Stimulated activated CD4-positive, alpha-beta T cell treated with anti-CD3 and anti-CD28 coated beads, Interleukin-4, amount 100 ng/mL, for 48 hours (primary cell): ENCODE measurements at regions not wholly inside any gene's neighbourhood (a gene's known extent, or its start where the extent isn't known, plus 50 kb on each side); places are given as distances from the start of the nearest gene placed in this dataset.

ENCODE experiments used
- DNase-seq, 2 donors: peaks; one replicate each; pipeline ENCODE4 v3.0.0-alpha.2; 2020; ENCODE audit warnings: low read depth in 2 of 2

GRCh38 chr6:8545336-8545735, 110.0 kb upstream of the SLC35B3 start:
- DNase-seq: no peak

GRCh38 chr6:8543714-8544113, 108.4 kb upstream of the SLC35B3 start:
- no peak for DNase-seq

- no peak for DNase-seq
Observed at GRCh38 chr6:8539453-8539852, 104.1 kb upstream of the SLC35B3 start.

- DNase-seq: no peak
Observed at GRCh38 chr6:8536122-8536521, 100.8 kb upstream of the SLC35B3 start.

- DNase-seq: no peak
Observed at GRCh38 chr6:8535519-8535918, 100.2 kb upstream of the SLC35B3 start.

- DNase-seq: no peak
Observed at GRCh38 chr6:8530785-8531435, 95.6 kb upstream of the SLC35B3 start.

- no peak for DNase-seq
Observed at GRCh38 chr6:8529250-8529649, 93.9 kb upstream of the SLC35B3 start.

GRCh38 chr6:8527818-8528217, 92.5 kb upstream of the SLC35B3 start:
- no peak for DNase-seq

GRCh38 chr6:8526624-8527023, 91.3 kb upstream of the SLC35B3 start:
- DNase-seq: no peak

- DNase-seq: no peak
Observed at GRCh38 chr6:8525370-8525769, 90.0 kb upstream of the SLC35B3 start.

GRCh38 chr6:8513174-8513573, 77.8 kb upstream of the SLC35B3 start:
- DNase-seq: no peak

GRCh38 chr6:8507286-8507685, 71.9 kb upstream of the SLC35B3 start:
- DNase-seq: no peak

GRCh38 chr6:8506126-8506525, 70.8 kb upstream of the SLC35B3 start:
- no peak for DNase-seq

- no peak for DNase-seq
Observed at GRCh38 chr6:8499540-8499939, 64.2 kb upstream of the SLC35B3 start.

- no peak for DNase-seq
Observed at GRCh38 chr6:8494730-8495129, 59.4 kb upstream of the SLC35B3 start.

GRCh38 chr6:8492536-8493133, 57.3 kb upstream of the SLC35B3 start:
- no peak for DNase-seq
